Chondrocyte (in vitro differentiated cells): ENCODE measurements at regions not wholly inside any gene's neighbourhood (a gene's known extent, or its start where the extent isn't known, plus 50 kb on each side); places are given as distances from the start of the nearest gene placed in this dataset.

Experiments used
- DNase-seq: peaks from one replicate; pipeline ENCODE4 v3.0.0; 2021; ENCODE audit warnings: mixed read lengths, low spot score
- H3K27ac Mint-ChIP-seq: one replicate; pipeline ENCODE4 v1.8.0; 2021; ENCODE audit warnings: mild to moderate bottlenecking, moderate library complexity, mixed read lengths; ENCODE audit not compliant: unreplicated experiment
- H3K27me3 Mint-ChIP-seq: 2 replicates; pipeline ENCODE4 v1.8.0; 2021; ENCODE audit warnings: low read depth, mixed read lengths
- H3K36me3 Mint-ChIP-seq: 2 replicates; pipeline ENCODE4 v1.8.0; 2021; ENCODE audit warnings: low read depth, mixed read lengths
- H3K4me1 Mint-ChIP-seq: 2 replicates; pipeline ENCODE4 v1.8.0; 2021; ENCODE audit warnings: low read depth, mild to moderate bottlenecking, mixed read lengths
- H3K4me3 Mint-ChIP-seq: one replicate; pipeline ENCODE4 v1.8.0; 2021; ENCODE audit warnings: mild to moderate bottlenecking, moderate library complexity, mixed read lengths; ENCODE audit not compliant: unreplicated experiment
- H3K9me3 Mint-ChIP-seq: 2 replicates; pipeline ENCODE4 v1.8.0; 2021; ENCODE audit warnings: low read depth, mixed read lengths
- CTCF ChIP-seq: fragments of 200-600 bp; sonication (generic); IDR thresholded peaks from 2 replicates; pipeline ENCODE4 v1.5.0; 2021; ENCODE audit warnings: antibody characterized with exemption, mild to moderate bottlenecking, moderate library complexity

- H3K4me3 Mint-ChIP-seq, result no peak overlapping the region
- no peaks in the 10 kb centered on the region for H3K36me3 Mint-ChIP-seq
- peaks cover 9% of the 10 kb centered on the region for H3K9me3 Mint-ChIP-seq
- no peak for DNase-seq
- no peak overlapping the region for H3K27ac Mint-ChIP-seq
- no peaks in the 10 kb centered on the region for H3K27me3 Mint-ChIP-seq
- no peaks in the 10 kb centered on the region for H3K4me1 Mint-ChIP-seq
- TF ChIP-seq CTCF, result no peak
Observed at GRCh38 chr7:21314954-21315353, 112.9 kb upstream of the SP4 start.

GRCh38 chr7:21317966-21318915, 109.6 kb upstream of the SP4 start:
- TF ChIP-seq CTCF, result no peak
- no peak for DNase-seq
- Mint-ChIP-seq H3K4me3 (no peak overlapping the region), H3K36me3 (no peaks in the 10 kb centered on the region), H3K4me1 (no peaks in the 10 kb centered on the region), H3K9me3 (no peaks in the 10 kb centered on the region), H3K27me3 (no peaks in the 10 kb centered on the region), H3K27ac (no peak overlapping the region)

GRCh38 chr7:21318916-21319270, 109.0 kb upstream of the SP4 start:
- H3K4me3 Mint-ChIP-seq, result no peak overlapping the region
- TF ChIP-seq CTCF, result no peak
- no peaks in the 10 kb centered on the region for H3K9me3 Mint-ChIP-seq

GRCh38 chr7:21326241-21326640, 101.6 kb upstream of the SP4 start:
- Mint-ChIP-seq H3K9me3 (no peaks in the 10 kb centered on the region), H3K4me1 (peaks cover 3% of the 10 kb centered on the region), H3K4me3 (no peak overlapping the region), H3K27me3 (no peaks in the 10 kb centered on the region), H3K36me3 (no peaks in the 10 kb centered on the region), H3K27ac (no peak overlapping the region)
- DNase-seq, result no peak
- TF ChIP-seq CTCF, result no peak

More at GRCh38 chr7:21318916-21319270, 109.0 kb upstream of the SP4 start:
- no peaks in the 10 kb centered on the region for H3K27me3 Mint-ChIP-seq
- H3K27ac Mint-ChIP-seq, result no peak overlapping the region
- no peaks in the 10 kb centered on the region for H3K36me3 Mint-ChIP-seq
- no peak for DNase-seq
- H3K4me1 Mint-ChIP-seq, result no peaks in the 10 kb centered on the region

GRCh38 chr7:21326921-21327320, 101.0 kb upstream of the SP4 start:
- Mint-ChIP-seq H3K9me3 (no peaks in the 10 kb centered on the region), H3K4me1 (peaks cover 3% of the 10 kb centered on the region), H3K27me3 (no peaks in the 10 kb centered on the region), H3K27ac (no peak overlapping the region), H3K4me3 (no peak overlapping the region), H3K36me3 (no peaks in the 10 kb centered on the region)
- no peak for DNase-seq
- no peak for TF ChIP-seq CTCF
